GM03348 (cell line): ENCODE measurements at regions not wholly inside any gene's neighbourhood (a gene's known extent, or its start where the extent isn't known, plus 50 kb on each side); places are given as distances from the start of the nearest gene placed in this dataset.
"Not testable (repeated sequence)": the region's sequence is repeated elsewhere in the genome, so short reads cannot be mapped to it uniquely, and the experiment has no call there.

Experiments used
- DNase-seq: peaks from one replicate; pipeline ENCODE4 v3.0.0; 2012; ENCODE audit warnings: low spot score

- DNase-seq, result no peak
Observed at GRCh38 chr1:228992044-228992443, 256.8 kb downstream of the RHOU start.

GRCh38 chr1:228992907-228993535, 257.7 kb downstream of the RHOU start:
- DNase-seq, result no peak

GRCh38 chr1:228994676-228995594, 259.7 kb downstream of the RHOU start:
- no peak for DNase-seq

DNA sequence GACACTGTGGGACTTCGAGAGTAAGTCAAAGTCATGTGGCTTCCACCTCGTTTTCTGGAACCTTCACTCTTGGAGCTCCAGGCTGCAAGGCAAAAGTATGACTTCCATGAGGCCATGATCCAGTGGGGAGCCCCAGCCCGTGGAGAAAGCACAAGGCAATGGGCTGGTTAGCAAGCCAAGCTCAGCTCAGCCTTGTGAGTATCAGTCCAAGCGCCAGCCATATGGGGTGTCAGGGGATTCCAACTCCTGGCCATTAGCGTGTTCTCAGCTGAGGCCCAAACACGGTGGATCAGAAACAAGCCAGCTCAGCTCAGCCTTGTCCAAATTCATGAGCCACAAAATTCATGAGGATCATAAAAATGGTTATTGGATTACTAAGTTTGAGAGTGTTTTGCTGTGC, 261.0 kb downstream of the RHOU start:
- DNase-seq, result no peak

- no peak for DNase-seq
Observed at GRCh38 chr1:228997721-228998144, 262.5 kb downstream of the RHOU start.

- DNase-seq, result no peak
Observed at GRCh38 chr1:228998179-228998578, 262.9 kb downstream of the RHOU start.

DNA sequence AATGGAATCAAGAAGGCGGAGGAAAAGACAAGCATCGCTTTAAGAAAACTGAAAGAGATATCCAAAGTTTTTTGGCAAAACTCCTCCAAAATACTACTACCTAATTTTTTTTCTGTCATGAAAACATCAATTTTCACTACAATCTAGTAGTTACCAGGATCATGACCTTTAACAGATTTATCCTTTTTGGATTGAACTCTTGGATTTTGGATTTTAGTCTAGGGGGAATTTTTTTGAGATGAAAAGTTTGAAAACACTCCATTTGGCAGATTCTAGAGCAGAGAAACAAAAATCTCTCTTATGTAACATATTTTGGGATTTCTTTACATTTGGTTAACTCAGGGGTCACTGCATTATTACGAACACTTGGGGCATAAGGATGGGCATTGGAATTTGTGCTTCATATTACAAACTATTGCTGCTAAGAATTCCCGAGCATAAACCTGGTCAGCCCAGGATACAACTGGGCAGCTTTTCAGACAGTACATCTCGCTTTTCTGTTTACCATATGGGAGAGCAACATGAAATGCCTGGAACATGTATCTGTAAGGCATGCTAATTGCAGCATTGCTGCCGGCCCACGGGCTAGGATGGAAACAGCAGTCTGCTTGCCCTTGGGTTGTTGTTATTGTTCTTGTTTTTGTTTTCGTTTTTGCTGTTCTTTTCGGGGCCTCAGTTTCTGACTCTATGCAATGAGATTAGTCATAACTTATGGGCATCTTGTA, 264.3 kb downstream of the RHOU start:
- no peak for DNase-seq

- no peak for DNase-seq
Observed at GRCh38 chr1:229000187-229000586, 264.9 kb downstream of the RHOU start.

DNA sequence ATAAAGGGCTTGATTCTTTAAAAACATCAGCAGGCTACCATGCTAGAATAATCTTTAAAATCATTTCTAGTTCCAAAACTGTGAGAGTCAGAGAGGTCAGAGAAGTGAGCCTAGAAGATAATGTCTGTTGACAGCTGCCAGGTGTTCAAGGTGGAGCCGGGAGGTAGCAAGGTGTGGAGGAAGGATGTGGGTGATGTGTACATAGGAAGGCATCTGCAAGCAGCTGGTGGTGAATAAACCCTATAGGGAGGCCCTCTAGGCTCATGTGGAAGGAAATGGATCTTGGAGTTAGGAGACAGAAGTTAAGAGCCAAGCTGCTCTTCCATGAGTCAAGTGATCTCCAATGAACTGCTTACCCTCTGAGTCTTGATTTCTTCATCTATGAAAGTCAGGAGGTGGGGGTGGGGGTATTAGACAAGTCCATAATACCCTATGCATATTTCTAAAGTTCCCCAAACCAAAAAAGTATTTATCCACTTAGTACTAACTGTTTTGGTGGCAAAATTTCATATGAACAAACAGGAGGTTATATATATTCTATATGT, 266.3 kb downstream of the RHOU start:
- no peak for DNase-seq

DNA sequence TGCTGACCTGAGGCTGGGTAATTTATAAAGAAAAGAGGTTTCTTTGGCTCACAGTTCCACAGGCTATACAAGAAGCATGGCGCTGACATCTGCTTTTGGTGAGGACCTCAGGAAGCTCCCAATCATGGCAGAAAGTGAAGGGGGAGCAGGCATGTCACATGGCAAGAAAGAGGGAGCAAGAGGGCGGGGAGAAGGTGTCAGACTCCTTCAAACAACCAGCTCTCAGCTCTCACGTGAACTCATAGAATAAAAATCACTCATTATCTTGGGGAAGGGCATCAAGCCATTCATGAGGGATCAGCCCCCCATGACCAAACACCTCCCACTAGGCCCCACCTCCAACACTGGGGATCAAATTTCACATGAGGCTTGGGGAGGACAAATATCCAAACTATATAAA, 266.8 kb downstream of the RHOU start:
- DNase-seq, result no peak

- no peak for DNase-seq
Observed at GRCh38 chr1:229002451-229002960, 267.2 kb downstream of the RHOU start.

DNA sequence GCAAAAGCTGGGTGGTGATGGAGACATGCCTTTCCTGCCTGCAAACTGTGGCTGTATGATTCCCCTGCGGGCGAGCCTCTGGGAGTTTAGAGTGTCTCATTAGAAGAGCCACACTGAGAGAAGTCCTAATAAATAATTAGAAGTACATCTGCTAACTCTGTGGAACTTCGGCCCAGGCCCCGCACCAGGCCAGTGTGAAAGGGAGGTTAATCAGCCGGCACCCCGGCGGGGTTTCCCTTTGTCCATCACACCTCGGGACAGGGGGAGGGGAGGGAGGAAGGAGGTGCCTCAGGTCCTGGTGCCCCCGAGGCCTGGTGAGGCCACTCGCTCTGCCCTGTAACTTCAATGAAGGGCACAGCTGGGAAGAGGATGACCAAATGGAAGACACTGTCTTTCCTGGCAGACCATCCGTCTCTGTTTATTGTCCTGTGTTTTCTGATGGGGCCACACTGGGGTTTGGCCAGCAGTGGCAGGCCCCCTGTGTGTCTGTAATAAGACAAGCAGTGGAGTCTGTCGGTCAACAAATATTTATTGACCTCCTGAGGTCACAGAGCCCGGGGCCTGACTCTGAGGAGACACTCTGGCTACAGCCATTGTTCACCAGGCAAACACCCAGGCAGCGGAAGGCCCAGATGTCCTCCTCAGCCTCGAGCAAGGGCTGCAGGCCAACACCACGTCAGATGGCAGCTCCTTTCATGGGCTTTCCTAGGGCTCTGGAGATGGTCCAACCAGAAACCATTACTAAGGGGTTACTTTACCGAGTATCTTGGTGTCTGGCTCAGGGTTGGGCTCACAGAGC, 267.5 kb upstream of the RAB4A start:
- no peak for DNase-seq

- DNase-seq, result no peak
Observed at GRCh38 chr1:229004066-229004833, 266.7 kb upstream of the RAB4A start.

GRCh38 chr1:229005097-229005496, 265.8 kb upstream of the RAB4A start:
- DNase-seq, result no peak

DNA sequence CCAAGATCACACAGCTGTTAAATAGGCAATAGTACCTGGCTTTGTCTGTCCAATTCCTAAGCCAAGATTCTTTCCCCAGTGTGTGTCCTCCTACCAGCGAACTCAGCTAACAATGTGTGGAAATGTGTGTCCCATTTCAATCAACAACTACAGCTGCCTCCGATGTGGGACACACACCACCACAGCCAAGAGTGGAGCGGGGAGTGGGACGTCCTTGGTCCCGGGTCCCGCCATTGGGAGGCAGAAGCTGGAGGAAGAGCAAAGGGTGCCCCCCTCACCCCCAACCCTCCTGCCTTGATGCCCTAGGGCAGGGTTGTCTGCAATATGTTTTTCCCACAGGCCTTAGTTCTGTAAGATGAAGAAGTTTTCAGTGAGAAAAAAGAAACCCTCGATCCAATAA, 265.4 kb upstream of the RAB4A start:
- DNase-seq, result no peak

- DNase-seq, result no peak
Observed at GRCh38 chr1:229006121-229006870, 264.6 kb upstream of the RAB4A start.

DNA sequence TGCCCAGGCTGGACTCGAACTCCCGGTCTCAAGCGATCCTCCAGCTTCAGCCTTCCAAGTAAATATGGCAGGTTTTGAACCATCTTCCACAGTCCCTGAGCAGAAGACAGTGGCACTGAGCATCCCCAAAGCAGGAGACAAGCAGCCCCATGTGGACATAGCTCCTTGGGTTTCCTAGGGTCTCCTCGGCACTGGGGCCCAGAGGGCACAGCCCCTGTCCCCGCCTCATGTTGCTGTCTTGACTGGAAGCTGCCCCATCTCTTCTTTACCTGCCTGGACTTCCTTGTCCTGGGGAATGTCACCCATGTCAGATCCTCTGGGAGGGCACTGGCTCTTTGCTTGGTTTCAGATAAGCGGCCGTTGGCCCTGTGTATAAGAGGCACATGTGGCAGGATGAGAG, 263.7 kb upstream of the RAB4A start:
- DNase-seq, result no peak

DNA sequence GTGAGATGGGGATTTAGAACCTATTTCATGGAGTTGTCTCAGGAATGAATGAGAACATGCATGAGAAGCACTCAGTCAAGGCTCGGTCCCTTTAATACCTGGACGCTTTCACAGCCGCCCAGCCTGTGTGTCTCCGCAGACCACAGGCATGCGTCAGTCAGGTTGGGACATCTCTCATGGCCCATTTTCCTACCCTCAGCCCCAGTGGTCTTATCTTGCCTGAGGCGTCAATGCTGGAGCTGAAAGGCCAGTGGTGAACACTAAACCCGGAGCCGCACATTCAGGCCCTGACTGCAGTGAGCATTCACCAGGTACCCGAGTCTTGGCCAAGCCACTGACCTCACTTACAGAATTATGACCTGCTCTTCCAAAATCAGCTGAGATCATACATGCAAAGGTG, 263.2 kb upstream of the RAB4A start:
- DNase-seq, result no peak

GRCh38 chr1:229008347-229008746, 262.6 kb upstream of the RAB4A start:
- DNase-seq, result not testable (repeated sequence)

- no peak for DNase-seq
Observed at GRCh38 chr1:229011022-229011421, 259.9 kb upstream of the RAB4A start.
